Suprapubic skin (tissue), 4 donors: ENCODE measurements at regions not wholly inside any gene's neighbourhood (a gene's known extent, or its start where the extent isn't known, plus 50 kb on each side); places are given as distances from the start of the nearest gene placed in this dataset.

ENCODE experiments used
- DNase-seq, 2 donors: peaks; one replicate each; pipeline ENCODE4 v3.0.0-alpha.2; 2019; ENCODE audit warnings: low spot score in 2 of 2
- H3K27ac ChIP-seq: fragments of 200-600 bp; sonication (generic); one replicate; pipeline ENCODE4 v1.5.1; 2019
- H3K27me3 ChIP-seq: fragments of 200-600 bp; sonication (generic); one replicate; pipeline ENCODE4 v1.5.1; 2019
- H3K36me3 ChIP-seq: fragments of 200-600 bp; sonication (generic); one replicate; pipeline ENCODE4 v1.5.1; 2019
- H3K4me1 ChIP-seq: fragments of 200-600 bp; sonication (generic); one replicate; pipeline ENCODE4 v1.5.1; 2019
- H3K4me3 ChIP-seq: fragments of 200-600 bp; sonication (generic); one replicate; pipeline ENCODE4 v1.5.1; 2019; ENCODE audit warnings: mild to moderate bottlenecking
- H3K9me3 ChIP-seq: fragments of 200-600 bp; sonication (generic); one replicate; pipeline ENCODE4 v1.5.1; 2019
- CTCF ChIP-seq, 2 donors: fragments of 200-600 bp in 1 of 2; fragments of 450-650 bp in 1 of 2; sonication (generic) in 1 of 2; IDR thresholded peaks; one replicate each; pipeline ENCODE4 v1.5.1; 2016 to 2019; ENCODE audit warnings: antibody characterized with exemption in 2 of 2, mild to moderate bottlenecking in 1 of 2, moderate library complexity in 1 of 2
- EP300 ChIP-seq: sonication (generic); formaldehyde crosslinking; IDR thresholded peaks from one replicate; pipeline ENCODE4 v1.6.1; 2017; ENCODE audit warnings: antibody characterized with exemption
- POLR2A ChIP-seq, 2 donors: fragments of 450-650 bp; IDR thresholded peaks; one replicate each; pipeline ENCODE4 v1.6.1; 2017; ENCODE audit warnings: antibody characterized with exemption in 2 of 2, mild to moderate bottlenecking in 2 of 2, moderate library complexity in 2 of 2
- POLR2AphosphoS5 ChIP-seq, 3 donors: sonication (generic); formaldehyde crosslinking; IDR thresholded peaks; one replicate each; pipeline ENCODE4 v1.6.1; 2017; ENCODE audit warnings: antibody characterized with exemption in 3 of 3
- WGBS: methylation state at CpG from one replicate; pipeline ENCODE4 v1.1.5; 2018; 5-methylcytosine and 5-hydroxymethylcytosine counted together

GRCh38 chr3:163562625-163563024 lies 1515.7 kb downstream of the SI start:
- DNase-seq, result no peak
- TF ChIP-seq POLR2A (IDR thresholded peaks at IDR 0.05) (no peak), POLR2AphosphoS5 (IDR thresholded peaks at IDR 0.05) (no peak), CTCF (IDR thresholded peaks at IDR 0.05) (no peak), EP300 (no peak)
- WGBS, result 39% methylated on average over 2 of the region's 2 CpGs

GRCh38 chr3:163561151-163561550 lies 1517.1 kb downstream of the SI start:
- TF ChIP-seq CTCF (IDR thresholded peaks at IDR 0.05) (no peak), EP300 (no peak), POLR2A (IDR thresholded peaks at IDR 0.05) (no peak), POLR2AphosphoS5 (IDR thresholded peaks at IDR 0.05) (no peak)
- DNase-seq, result no peak
- Histone ChIP-seq H3K4me1 (no peaks in the 10 kb centered on the region), H3K4me3 (no peak overlapping the region), H3K27me3 (no peaks in the 10 kb centered on the region), H3K9me3 (no peaks in the 10 kb centered on the region), H3K27ac (no peak overlapping the region), H3K36me3 (no peaks in the 10 kb centered on the region)
- 79% methylated on average over 4 of the region's 4 CpGs for WGBS

More at GRCh38 chr3:163562625-163563024, 1515.7 kb downstream of the SI start:
- Histone ChIP-seq H3K4me3 (no peak overlapping the region), H3K27me3 (no peaks in the 10 kb centered on the region), H3K9me3 (no peaks in the 10 kb centered on the region), H3K4me1 (no peaks in the 10 kb centered on the region), H3K36me3 (no peaks in the 10 kb centered on the region), H3K27ac (no peak overlapping the region)

GRCh38 chr3:163560459-163560858 lies 1517.8 kb downstream of the SI start:
- Histone ChIP-seq H3K27me3 (no peaks in the 10 kb centered on the region), H3K9me3 (no peaks in the 10 kb centered on the region), H3K27ac (no peak overlapping the region), H3K4me3 (no peak overlapping the region), H3K4me1 (no peaks in the 10 kb centered on the region), H3K36me3 (no peaks in the 10 kb centered on the region)
- WGBS, result 58% methylated on average over 2 of the region's 2 CpGs
- no peak for DNase-seq
- TF ChIP-seq EP300 (no peak), POLR2A (IDR thresholded peaks at IDR 0.05) (no peak), CTCF (IDR thresholded peaks at IDR 0.05) (no peak), POLR2AphosphoS5 (IDR thresholded peaks at IDR 0.05) (no peak)

GRCh38 chr3:163556813-163557523 lies 1521.3 kb downstream of the SI start:
- H3K36me3 ChIP-seq, result no peaks in the 10 kb centered on the region
- no peak overlapping the region for H3K4me3 ChIP-seq
- H3K27ac ChIP-seq, result no peak overlapping the region
- no peaks in the 10 kb centered on the region for H3K4me1 ChIP-seq
- H3K9me3 ChIP-seq, result no peaks in the 10 kb centered on the region
- no peaks in the 10 kb centered on the region for H3K27me3 ChIP-seq
- TF ChIP-seq POLR2A (IDR thresholded peaks at IDR 0.05) (no peak), POLR2AphosphoS5 (IDR thresholded peaks at IDR 0.05) (no peak), EP300 (no peak), CTCF (IDR thresholded peaks at IDR 0.05) (no peak)
- DNase-seq, result no peak
- 79% methylated on average over 4 of the region's 4 CpGs for WGBS

- no peaks in the 10 kb centered on the region for H3K9me3 ChIP-seq
- no peaks in the 10 kb centered on the region for H3K27me3 ChIP-seq
- TF ChIP-seq EP300 (no peak), POLR2AphosphoS5 (IDR thresholded peaks at IDR 0.05) (no peak), CTCF (IDR thresholded peaks at IDR 0.05) (no peak), POLR2A (IDR thresholded peaks at IDR 0.05) (no peak)
- H3K4me1 ChIP-seq, result no peaks in the 10 kb centered on the region
- no peaks in the 10 kb centered on the region for H3K36me3 ChIP-seq
- no peak overlapping the region for H3K4me3 ChIP-seq
- 52% methylated on average over 1 of the region's 1 CpG for WGBS
- DNase-seq, result no peak
- H3K27ac ChIP-seq, result no peak overlapping the region
These were observed 1522.4 kb downstream of the SI start for GRCh38 chr3:163555918-163556317.
